ENCODE measurements at regions not wholly inside any gene's neighbourhood (a gene's known extent, or its start where the extent isn't known, plus 50 kb on each side); places are given as distances from the start of the nearest gene placed in this dataset.

- DNase-seq (ENCODE audit: low spot score in 2 of 2), result no peak
- no peak overlapping the region for H3K4me3 ChIP-seq
- no peak for TF ChIP-seq CTCF (IDR thresholded peaks at IDR 0.05)
- no peaks in the 10 kb centered on the region for H3K9me3 ChIP-seq
- H3K4me1 ChIP-seq, result no peaks in the 10 kb centered on the region
- no peak overlapping the region for H3K27ac ChIP-seq
- intact Hi-C loops (cut with DNase I), result no loop called here
- no peaks in the 10 kb centered on the region for H3K27me3 ChIP-seq
- H3K36me3 ChIP-seq, result no peaks in the 10 kb centered on the region
These were observed 425.3 kb downstream of the NPHP4 start for GRCh38 chr1:5566924-5567323.

DNA sequence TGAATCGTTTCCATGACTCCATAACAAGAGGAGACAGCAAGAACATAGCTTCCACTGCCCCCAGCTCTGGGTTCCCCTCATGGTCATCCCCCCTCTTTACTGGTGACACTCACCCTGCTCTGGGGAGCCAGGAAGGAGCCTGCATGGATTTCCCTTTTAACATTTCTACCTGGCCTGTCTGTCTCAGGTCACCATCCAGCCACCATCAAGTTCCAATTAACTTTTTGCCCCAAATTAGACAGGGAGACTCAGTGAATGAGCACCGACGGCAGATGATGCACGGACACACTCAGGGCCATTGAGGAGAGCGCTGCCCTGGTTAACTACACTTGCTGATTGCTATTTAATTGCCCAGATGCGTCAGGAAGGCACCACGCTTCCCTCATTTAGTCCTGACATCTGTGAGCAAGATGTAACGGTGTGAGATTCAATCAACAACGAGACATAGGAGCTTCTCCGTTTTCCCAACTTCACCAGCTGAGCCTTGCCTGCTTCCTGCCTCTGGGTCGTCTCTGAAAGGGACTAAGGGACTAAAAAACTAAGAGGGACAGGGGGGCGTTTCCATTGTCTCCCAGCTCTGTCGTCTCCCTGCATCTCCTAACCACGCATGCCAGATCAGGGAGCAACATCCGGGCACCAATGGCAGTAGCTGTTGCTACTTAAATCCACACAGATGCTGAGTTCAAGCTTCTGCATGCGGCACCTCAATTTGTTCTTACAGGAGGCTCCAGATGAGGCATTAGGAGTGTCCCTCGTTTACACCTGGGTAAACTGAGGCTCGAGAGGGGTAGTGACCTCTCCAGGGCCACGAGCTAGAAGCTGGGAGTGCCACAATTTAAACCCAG is 426.7 kb downstream of the NPHP4 start:
- intact Hi-C loops (cut with DNase I), result no loop called here
- Histone ChIP-seq H3K4me3 (no peak overlapping the region), H3K36me3 (no peaks in the 10 kb centered on the region), H3K27me3 (no peaks in the 10 kb centered on the region), H3K4me1 (no peaks in the 10 kb centered on the region), H3K9me3 (no peaks in the 10 kb centered on the region), H3K27ac (no peak overlapping the region)
- no peak for DNase-seq (ENCODE audit: low spot score in 2 of 2)
- no peak for TF ChIP-seq CTCF (IDR thresholded peaks at IDR 0.05)

- Histone ChIP-seq H3K4me3 (no peak overlapping the region), H3K27me3 (no peaks in the 10 kb centered on the region), H3K4me1 (no peaks in the 10 kb centered on the region), H3K9me3 (no peaks in the 10 kb centered on the region), H3K36me3 (no peaks in the 10 kb centered on the region), H3K27ac (no peak overlapping the region)
- TF ChIP-seq CTCF (IDR thresholded peaks at IDR 0.05), result no peak
- DNase-seq (ENCODE audit: low spot score in 2 of 2), result no peak
- intact Hi-C loops (cut with DNase I), result no loop called here
These were observed 427.5 kb downstream of the NPHP4 start for GRCh38 chr1:5564578-5565257.

DNA sequence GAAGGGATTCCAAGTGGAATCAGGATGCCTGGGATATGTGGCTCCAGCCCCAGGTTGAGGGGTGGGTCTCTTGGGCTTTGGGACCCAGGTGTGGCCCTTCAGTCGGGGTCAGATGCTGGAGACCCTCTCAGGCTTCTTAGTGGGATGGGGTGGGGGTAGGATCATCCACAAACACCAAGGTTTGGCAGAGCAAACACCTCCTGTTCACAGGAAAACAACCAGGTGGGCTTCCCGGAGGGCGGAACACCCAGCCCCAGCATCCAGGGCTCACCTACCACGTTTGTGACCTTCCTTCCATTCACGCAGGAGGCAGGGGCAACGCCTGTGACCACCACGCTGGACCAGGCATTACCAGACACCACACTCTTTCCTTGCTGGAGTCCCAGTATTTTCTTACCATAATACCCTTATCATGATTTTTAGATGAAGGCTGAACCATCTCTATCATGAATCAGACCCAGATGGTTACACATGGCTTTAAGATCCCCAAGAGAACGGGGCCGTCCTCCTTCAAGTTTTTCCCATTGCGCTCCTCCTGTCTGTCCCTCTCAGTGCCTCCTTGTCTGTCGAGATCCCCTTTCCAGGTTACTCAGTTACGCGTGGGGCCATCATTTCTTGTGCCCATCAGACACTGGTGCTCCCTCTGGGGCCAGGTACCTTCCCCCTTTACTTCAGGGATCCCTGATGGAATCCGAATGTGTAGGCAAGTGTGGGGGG is 428.2 kb downstream of the NPHP4 start:
- Histone ChIP-seq H3K36me3 (no peaks in the 10 kb centered on the region), H3K4me1 (no peaks in the 10 kb centered on the region), H3K27ac (no peak overlapping the region), H3K9me3 (no peaks in the 10 kb centered on the region), H3K4me3 (no peak overlapping the region), H3K27me3 (no peaks in the 10 kb centered on the region)
- intact Hi-C loops (cut with DNase I), result no loop called here
- no peak for TF ChIP-seq CTCF (IDR thresholded peaks at IDR 0.05)
- no peak for DNase-seq (ENCODE audit: low spot score in 2 of 2)

DNA sequence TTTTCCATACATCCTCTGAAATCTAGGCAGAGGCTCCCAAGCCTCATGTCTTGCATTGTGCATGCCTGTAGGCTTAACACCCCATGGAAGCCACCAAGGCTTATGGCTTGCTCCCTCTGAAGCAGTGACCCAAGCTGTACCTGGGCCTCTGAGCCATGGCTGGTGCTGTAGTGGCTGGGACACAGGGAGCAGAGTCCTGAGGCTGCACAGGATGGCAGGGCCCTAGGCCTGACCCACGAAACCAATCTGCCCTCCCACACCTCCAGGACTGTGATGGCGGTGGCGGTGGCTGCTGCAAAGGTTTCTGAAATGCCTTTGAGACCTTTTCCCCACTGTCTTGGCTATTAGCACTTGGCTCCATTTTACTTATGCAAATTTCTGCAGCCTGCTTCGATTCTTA is 429.5 kb downstream of the NPHP4 start:
- Histone ChIP-seq H3K4me3 (no peak overlapping the region), H3K27ac (no peak overlapping the region), H3K36me3 (no peaks in the 10 kb centered on the region), H3K4me1 (no peaks in the 10 kb centered on the region), H3K9me3 (no peaks in the 10 kb centered on the region), H3K27me3 (no peaks in the 10 kb centered on the region)
- TF ChIP-seq CTCF (IDR thresholded peaks at IDR 0.05), result no peak
- no peak for DNase-seq (ENCODE audit: low spot score in 2 of 2)
- intact Hi-C loops (cut with DNase I), result no loop called here
